Lung microvascular endothelial cell (primary cell): ENCODE measurements at regions not wholly inside any gene's neighbourhood (a gene's known extent, or its start where the extent isn't known, plus 50 kb on each side); places are given as distances from the start of the nearest gene placed in this dataset.

Experiments used
- DNase-seq, 2 donors: peaks; one replicate each; pipeline versions ENCODE4 v3.0.0 to v3.0.0-alpha.2; 2010; ENCODE audit warnings: low read depth in 2 of 2

GRCh38 chr10:78267598-78267997, 233.9 kb downstream of the RPS24 start:
- no peak for DNase-seq

- no peak for DNase-seq
These were observed 235.4 kb downstream of the RPS24 start for GRCh38 chr10:78269060-78269459.

GRCh38 chr10:78272329-78272728, 238.7 kb downstream of the RPS24 start:
- DNase-seq: no peak

- no peak for DNase-seq
These were observed 240.8 kb downstream of the RPS24 start for GRCh38 chr10:78274491-78274890.

GRCh38 chr10:78276139-78276538, 242.5 kb downstream of the RPS24 start:
- DNase-seq: no peak

- DNase-seq: no peak
These were observed 243.8 kb downstream of the RPS24 start for GRCh38 chr10:78277314-78278057.

- DNase-seq: no peak
These were observed 244.4 kb downstream of the RPS24 start for GRCh38 chr10:78278058-78278404.

- no peak for DNase-seq
These were observed 246.1 kb downstream of the RPS24 start for GRCh38 chr10:78279756-78280155.

- DNase-seq: no peak
These were observed 246.9 kb downstream of the RPS24 start for GRCh38 chr10:78280604-78281003.

- DNase-seq: no peak
These were observed 248.0 kb downstream of the RPS24 start for GRCh38 chr10:78281627-78282026.

GRCh38 chr10:78283069-78283682, 249.5 kb downstream of the RPS24 start:
- no peak for DNase-seq

- DNase-seq: no peak
These were observed 250.7 kb downstream of the RPS24 start for GRCh38 chr10:78284381-78284780.

GRCh38 chr10:78285226-78285625, 251.6 kb downstream of the RPS24 start:
- no peak for DNase-seq

- no peak for DNase-seq
These were observed 252.5 kb downstream of the RPS24 start for GRCh38 chr10:78286186-78286585.

- peak in 1 of 2 donors; percentile 15 for DNase-seq
These were observed 253.0 kb downstream of the RPS24 start for GRCh38 chr10:78286668-78287067.

GRCh38 chr10:78287618-78288017, 254.0 kb downstream of the RPS24 start:
- DNase-seq: no peak

GRCh38 chr10:78288663-78289062, 255.0 kb downstream of the RPS24 start:
- no peak for DNase-seq

GRCh38 chr10:78290131-78290750, 256.6 kb downstream of the RPS24 start:
- DNase-seq: no peak

GRCh38 chr10:78291722-78292121, 258.1 kb downstream of the RPS24 start:
- no peak for DNase-seq

- DNase-seq: no peak
These were observed 258.8 kb downstream of the RPS24 start for GRCh38 chr10:78292250-78292981.

- no peak for DNase-seq
These were observed 259.6 kb downstream of the RPS24 start for GRCh38 chr10:78292982-78293865.
